Gastrocnemius medialis (tissue), 4 donors: ENCODE measurements at regions not wholly inside any gene's neighbourhood (a gene's known extent, or its start where the extent isn't known, plus 50 kb on each side); places are given as distances from the start of the nearest gene placed in this dataset.

Source experiments
- ATAC-seq, 2 donors: fragments of 150-250 bp; one replicate each; pipeline ENCODE4 v1.9.1; 2016
- DNase-seq, 2 donors: peaks; one replicate each; pipeline ENCODE4 v3.0.0-alpha.2; 2019
- H3K27ac ChIP-seq, 4 donors: fragments of 200-600 bp; sonication (generic); 1 replicate in 1 of 4; 2 replicates in 3 of 4; pipeline ENCODE4 v1.5.1; 2016 to 2018; ENCODE audit warnings: mild to moderate bottlenecking in 2 of 4, moderate library complexity in 1 of 4
- H3K27me3 ChIP-seq, 3 donors: fragments of 200-600 bp; sonication (generic) in 2 of 3; 1 replicate in 1 of 3; 2 replicates in 2 of 3; pipeline versions ENCODE4 v1.5.1 to v1.6.0; 2016 to 2019; ENCODE audit warnings: mild to moderate bottlenecking in 1 of 3, moderate library complexity in 1 of 3
- H3K36me3 ChIP-seq, 2 donors: fragments of 200-600 bp; sonication (generic) in 1 of 2; one replicate each; pipeline ENCODE4 v1.5.1; 2017 to 2018
- H3K4me1 ChIP-seq, 2 donors: fragments of 200-600 bp; sonication (generic) in 1 of 2; one replicate each; pipeline ENCODE4 v1.5.1; 2016 to 2017; ENCODE audit warnings: mild to moderate bottlenecking in 2 of 2
- H3K4me3 ChIP-seq, 4 donors: fragments of 200-600 bp; sonication (generic) in 3 of 4; 1 replicate in 1 of 4; 2 replicates in 3 of 4; pipeline ENCODE4 v1.5.1; 2016 to 2019; ENCODE audit warnings: mild to moderate bottlenecking in 2 of 4
- H3K9me3 ChIP-seq, 3 donors: fragments of 200-600 bp; sonication (generic) in 2 of 3; 1 replicate in 1 of 3; 2 replicates in 2 of 3; pipeline ENCODE4 v1.5.1; 2016 to 2019
- CTCF ChIP-seq, 5 experiments: fragments of 450-650 bp in 3 of 5; fragments of 200-600 bp in 2 of 5; sonication (generic) in 2 of 5; IDR thresholded peaks in 4 of 5; conservative IDR thresholded peaks in 1 of 5; 1 replicate in 4 of 5; 2 replicates in 1 of 5; pipeline ENCODE4 v1.5.1; 2016 to 2019; ENCODE audit warnings: antibody characterized with exemption in 5 of 5, mild to moderate bottlenecking in 3 of 5, moderate library complexity in 3 of 5
- POLR2A ChIP-seq, 2 donors: fragments of 450-650 bp; IDR thresholded peaks; one replicate each; pipeline ENCODE4 v1.6.1; 2017; ENCODE audit warnings: antibody characterized with exemption in 2 of 2, mild to moderate bottlenecking in 2 of 2, moderate library complexity in 2 of 2
- in situ Hi-C, 4 donors: fragments of 200-750 bp; cut with MboI; loops; one replicate each; pipeline versions ENCODE4 v1.15.0 to v1.8.0; 2017; ENCODE audit warnings: low sequenced_read_pairs in 4 of 4
- intact Hi-C: fragments of 100-400 bp; cut with DNase I; formaldehyde crosslinking; loops from one replicate; pipeline ENCODE4 v1.15.1; 2023; ENCODE audit warnings: low total_unique reads

- H3K27me3 ChIP-seq: no peaks in the 10 kb centered on the region
- DNase-seq (no peak), ATAC-seq (no peak)
- H3K4me1 ChIP-seq: no peaks in the 10 kb centered on the region
- H3K27ac ChIP-seq: no peak overlapping the region
- H3K4me3 ChIP-seq: no peak overlapping the region
- no peaks in the 10 kb centered on the region for H3K9me3 ChIP-seq
- intact Hi-C loops (no loop called here), in situ Hi-C loops (no loop called here)
- H3K36me3 ChIP-seq: no peaks in the 10 kb centered on the region
- TF ChIP-seq POLR2A (IDR thresholded peaks at IDR 0.05): no peak
- TF ChIP-seq CTCF (IDR thresholded peaks at IDR 0.05 in 4 of 5, conservative IDR thresholded peaks at IDR 0.05 in 1 of 5): no peak
These were observed 376.5 kb downstream of the MFSD1 start for GRCh38 chr3:159178209-159178897.

GRCh38 chr3:159182961-159183360, 381.1 kb downstream of the MFSD1 start:
- H3K27me3 ChIP-seq: no peaks in the 10 kb centered on the region
- H3K27ac ChIP-seq: no peak overlapping the region
- intact Hi-C loops (no loop called here), in situ Hi-C loops (no loop called here)
- no peak for ATAC-seq
- H3K9me3 ChIP-seq: no peaks in the 10 kb centered on the region
- no peak for TF ChIP-seq POLR2A (IDR thresholded peaks at IDR 0.05)
- no peak for TF ChIP-seq CTCF (IDR thresholded peaks at IDR 0.05 in 4 of 5, conservative IDR thresholded peaks at IDR 0.05 in 1 of 5)
- no peaks in the 10 kb centered on the region for H3K4me1 ChIP-seq
- no peak overlapping the region for H3K4me3 ChIP-seq
- H3K36me3 ChIP-seq: no peaks in the 10 kb centered on the region
- DNase-seq: no peak

- ATAC-seq: no peak
- DNase-seq: no peak
- Histone ChIP-seq H3K4me3 (no peak overlapping the region), H3K27me3 (no peaks in the 10 kb centered on the region), H3K4me1 (no peaks in the 10 kb centered on the region), H3K27ac (no peak overlapping the region), H3K36me3 (no peaks in the 10 kb centered on the region), H3K9me3 (no peaks in the 10 kb centered on the region)
- no peak for TF ChIP-seq CTCF (IDR thresholded peaks at IDR 0.05 in 4 of 5, conservative IDR thresholded peaks at IDR 0.05 in 1 of 5)
- TF ChIP-seq POLR2A (IDR thresholded peaks at IDR 0.05): no peak
- in situ Hi-C loops: no loop called here
- intact Hi-C loops: no loop called here
These were observed 383.7 kb downstream of the MFSD1 start for GRCh38 chr3:159185443-159186050.

GRCh38 chr3:159186581-159186980, 384.7 kb downstream of the MFSD1 start:
- no peak for DNase-seq
- Histone ChIP-seq H3K9me3 (no peaks in the 10 kb centered on the region), H3K27ac (no peak overlapping the region), H3K4me1 (no peaks in the 10 kb centered on the region), H3K4me3 (no peak overlapping the region), H3K36me3 (no peaks in the 10 kb centered on the region), H3K27me3 (no peaks in the 10 kb centered on the region)
- intact Hi-C loops (no loop called here), in situ Hi-C loops (no loop called here)
- TF ChIP-seq CTCF (IDR thresholded peaks at IDR 0.05 in 4 of 5, conservative IDR thresholded peaks at IDR 0.05 in 1 of 5): no peak
- TF ChIP-seq POLR2A (IDR thresholded peaks at IDR 0.05): no peak
- ATAC-seq: no peak
